NT2/D1 (cell line): ENCODE measurements at regions not wholly inside any gene's neighbourhood (a gene's known extent, or its start where the extent isn't known, plus 50 kb on each side); places are given as distances from the start of the nearest gene placed in this dataset.

ENCODE experiments used
- YY1 ChIP-seq: IDR thresholded peaks from 2 replicates; pipeline ENCODE4 v1.6.1; 2011; ENCODE audit not compliant: insufficient read length, insufficient read depth
- ZNF274 ChIP-seq: IDR thresholded peaks from 2 replicates; pipeline ENCODE4 v1.6.1; 2011; ENCODE audit warnings: mild to moderate bottlenecking, low read depth, low read length

DNA sequence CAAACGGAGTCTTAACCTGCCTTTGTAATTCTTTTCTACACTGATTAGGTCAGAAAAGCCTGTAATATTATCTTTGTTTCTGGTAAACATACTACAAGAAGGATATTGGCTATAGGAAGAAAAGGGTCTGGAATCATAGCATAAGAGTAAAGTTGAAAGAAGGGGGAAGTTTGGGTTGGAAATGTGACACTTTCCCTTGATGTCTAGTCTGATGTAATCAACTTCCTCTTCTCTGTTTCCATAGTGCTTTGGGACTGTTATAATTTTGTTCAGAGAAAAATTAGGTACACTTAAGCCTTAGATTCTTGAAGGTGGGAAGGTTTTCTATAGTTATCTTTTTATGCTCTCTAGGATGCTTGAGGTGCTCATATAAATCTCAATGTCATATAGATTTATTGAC, 322.2 kb downstream of the AEBP2 start:
- TF ChIP-seq ZNF274 (no peak), YY1 (no peak)
